Muscle of arm (tissue), 1 donor: ENCODE measurements at regions not wholly inside any gene's neighbourhood (a gene's known extent, or its start where the extent isn't known, plus 50 kb on each side); places are given as distances from the start of the nearest gene placed in this dataset.
A peak's percentile ranks its signal among the peaks of the same experiment; 100 is the strongest.
"Not testable (repeated sequence)": the region's sequence is repeated elsewhere in the genome, so short reads cannot be mapped to it uniquely, and the experiment has no call there.

ENCODE experiments used
- DNase-seq: peaks from one replicate; pipeline ENCODE4 v3.0.0-alpha.2; 2013

GRCh38 chr1:112099979-112100378, 110.5 kb upstream of the KCND3 start:
- no peak for DNase-seq

- DNase-seq = no peak
Observed at GRCh38 chr1:112105557-112105956, 116.1 kb upstream of the KCND3 start.

- DNase-seq = no peak
Observed at GRCh38 chr1:112110031-112110430, 120.6 kb upstream of the KCND3 start.

GRCh38 chr1:112111734-112112133, 122.3 kb upstream of the KCND3 start:
- DNase-seq = no peak

- DNase-seq = no peak
Observed at GRCh38 chr1:112114540-112114939, 125.1 kb upstream of the KCND3 start.

GRCh38 chr1:112126598-112126997, 137.1 kb upstream of the KCND3 start:
- no peak for DNase-seq

- not testable (repeated sequence) for DNase-seq
Observed at GRCh38 chr1:112127606-112128005, 138.1 kb upstream of the KCND3 start.

- DNase-seq = no peak
Observed at GRCh38 chr1:112133487-112133886, 144.0 kb upstream of the KCND3 start.

- DNase-seq = no peak
Observed at GRCh38 chr1:112140743-112141142, 151.3 kb upstream of the KCND3 start.

GRCh38 chr1:112141301-112141700, 151.8 kb upstream of the KCND3 start:
- no peak for DNase-seq

- no peak for DNase-seq
Observed at GRCh38 chr1:112141923-112142322, 152.5 kb upstream of the KCND3 start.

- no peak for DNase-seq
Observed at GRCh38 chr1:112143871-112144441, 154.5 kb upstream of the KCND3 start.

- no peak for DNase-seq
Observed at GRCh38 chr1:112144733-112145426, 155.4 kb upstream of the KCND3 start.

- no peak for DNase-seq
Observed at GRCh38 chr1:112146201-112146715, 156.8 kb upstream of the KCND3 start.

GRCh38 chr1:112160214-112160613, 170.7 kb upstream of the KCND3 start:
- DNase-seq = not testable (repeated sequence)

GRCh38 chr1:112165375-112165774, 175.9 kb upstream of the KCND3 start:
- DNase-seq = no peak

- DNase-seq = no peak
Observed at GRCh38 chr1:112169517-112169916, 180.0 kb upstream of the KCND3 start.

- peak; percentile 41 for DNase-seq
Observed at GRCh38 chr1:112172294-112172882, 182.9 kb upstream of the KCND3 start.

- DNase-seq = no peak
Observed at GRCh38 chr1:112177314-112177713, 187.8 kb upstream of the KCND3 start.

GRCh38 chr1:112188611-112189010, 199.1 kb upstream of the KCND3 start:
- DNase-seq = no peak

GRCh38 chr1:112196008-112196588, 199.9 kb upstream of the CTTNBP2NL start:
- no peak for DNase-seq

- DNase-seq = no peak
Observed at GRCh38 chr1:112196731-112197130, 199.3 kb upstream of the CTTNBP2NL start.

- no peak for DNase-seq
Observed at GRCh38 chr1:112209493-112209892, 186.5 kb upstream of the CTTNBP2NL start.
